ENCODE measurements at regions not wholly inside any gene's neighbourhood (a gene's known extent, or its start where the extent isn't known, plus 50 kb on each side); places are given as distances from the start of the nearest gene placed in this dataset.

GRCh38 chr18:30510882-30511281, 531.7 kb downstream of the DSC3 start:
- DNase-seq = no peak

GRCh38 chr18:30501594-30501993, 540.9 kb downstream of the DSC3 start:
- no peak for DNase-seq

GRCh38 chr18:30500240-30500945, 542.1 kb downstream of the DSC3 start:
- DNase-seq = no peak

GRCh38 chr18:30499721-30500120, 542.8 kb downstream of the DSC3 start:
- DNase-seq = no peak

GRCh38 chr18:30492552-30493129, 549.9 kb downstream of the DSC3 start:
- DNase-seq = no peak

- no peak for DNase-seq
Measured at GRCh38 chr18:30491815-30492551, 550.6 kb downstream of the DSC3 start.

- no peak for DNase-seq
Measured at GRCh38 chr18:30489890-30490643, 552.5 kb downstream of the DSC3 start.

- DNase-seq = peak; percentile 54
Measured at GRCh38 chr18:30487962-30488361, 554.6 kb downstream of the DSC3 start.

- peak; percentile 60 for DNase-seq
Measured at GRCh38 chr18:30486856-30487255, 555.7 kb downstream of the DSC3 start.

- DNase-seq = peak; percentile 3
Measured at GRCh38 chr18:30485078-30485477, 557.5 kb downstream of the DSC3 start.

GRCh38 chr18:30481871-30482270, 560.7 kb downstream of the DSC3 start:
- no peak for DNase-seq

- DNase-seq = no peak
Measured at GRCh38 chr18:30469091-30469490, 573.5 kb downstream of the DSC3 start.

- no peak for DNase-seq
Measured at GRCh38 chr18:30465096-30465495, 577.4 kb downstream of the DSC3 start.

- no peak for DNase-seq
Measured at GRCh38 chr18:30457156-30457555, 585.4 kb downstream of the DSC3 start.

- no peak for DNase-seq
Measured at GRCh38 chr18:30455741-30456140, 586.8 kb downstream of the DSC3 start.

GRCh38 chr18:30454920-30455319, 587.6 kb downstream of the DSC3 start:
- no peak for DNase-seq

GRCh38 chr18:30451981-30452380, 590.6 kb downstream of the DSC3 start:
- DNase-seq = peak; percentile 35

- DNase-seq = no peak
Measured at GRCh38 chr18:30450927-30451326, 591.6 kb downstream of the DSC3 start.

GRCh38 chr18:30446605-30447004, 595.9 kb downstream of the DSC3 start:
- DNase-seq = no peak

GRCh38 chr18:30444544-30444943, 598.0 kb downstream of the DSC3 start:
- DNase-seq = no peak

- no peak for DNase-seq
Measured at GRCh38 chr18:30440351-30440750, 602.2 kb downstream of the DSC3 start.

GRCh38 chr18:30439174-30439573, 603.4 kb downstream of the DSC3 start:
- no peak for DNase-seq

- no peak for DNase-seq
Measured at GRCh38 chr18:30432349-30432748, 610.2 kb downstream of the DSC3 start.

All from fibroblast of skin of right biceps (primary cell).